Spinal cord (tissue), 9 donors: ENCODE measurements at regions not wholly inside any gene's neighbourhood (a gene's known extent, or its start where the extent isn't known, plus 50 kb on each side); places are given as distances from the start of the nearest gene placed in this dataset.

ENCODE experiments used
- DNase-seq, 6 donors: peaks; one replicate each; pipeline versions ENCODE4 v3.0.0 to v3.0.0-alpha.2; 2013 to 2015; ENCODE audit warnings: low spot score in 6 of 6, low read depth in 4 of 6
- H3K27ac ChIP-seq: one replicate; pipeline ENCODE4 v1.5.1; 2013; ENCODE audit warnings: low read depth, low read length, control low read depth
- H3K27me3 ChIP-seq: one replicate; pipeline ENCODE4 v1.6.1; 2013; ENCODE audit warnings: low read length; ENCODE audit not compliant: control insufficient read depth, insufficient read depth
- H3K36me3 ChIP-seq: one replicate; pipeline ENCODE4 v1.6.1; 2013; ENCODE audit warnings: low read length; ENCODE audit not compliant: control insufficient read depth, insufficient read depth
- H3K4me1 ChIP-seq: one replicate; pipeline ENCODE4 v1.6.1; 2013; ENCODE audit warnings: low read length; ENCODE audit not compliant: control insufficient read depth, insufficient read depth
- H3K4me3 ChIP-seq: one replicate; pipeline ENCODE4 v1.5.1; 2013; ENCODE audit warnings: low read depth, low read length, control low read depth
- H3K9me3 ChIP-seq: one replicate; pipeline ENCODE4 v1.6.1; 2013; ENCODE audit warnings: low read length; ENCODE audit not compliant: control insufficient read depth, insufficient read depth
- WGBS: methylation state at CpG from one replicate; pipeline ENCODE4 v1.1.5; 2013; ENCODE audit warnings: missing lambda C conversion rate; ENCODE audit not compliant: insufficient coverage; 5-methylcytosine and 5-hydroxymethylcytosine counted together
- donor health status: healthy.

GRCh38 chr12:92467886-92468285 lies 234.9 kb upstream of the PLEKHG7 start:
- H3K4me1 ChIP-seq, result peaks cover 4% of the 10 kb centered on the region
- WGBS, result 83% methylated on average over 1 of the region's 1 CpG
- no peaks in the 10 kb centered on the region for H3K9me3 ChIP-seq
- no peaks in the 10 kb centered on the region for H3K36me3 ChIP-seq
- no peak overlapping the region for H3K27ac ChIP-seq
- no peak overlapping the region for H3K4me3 ChIP-seq
- no peak for DNase-seq
- H3K27me3 ChIP-seq, result no peaks in the 10 kb centered on the region

DNA sequence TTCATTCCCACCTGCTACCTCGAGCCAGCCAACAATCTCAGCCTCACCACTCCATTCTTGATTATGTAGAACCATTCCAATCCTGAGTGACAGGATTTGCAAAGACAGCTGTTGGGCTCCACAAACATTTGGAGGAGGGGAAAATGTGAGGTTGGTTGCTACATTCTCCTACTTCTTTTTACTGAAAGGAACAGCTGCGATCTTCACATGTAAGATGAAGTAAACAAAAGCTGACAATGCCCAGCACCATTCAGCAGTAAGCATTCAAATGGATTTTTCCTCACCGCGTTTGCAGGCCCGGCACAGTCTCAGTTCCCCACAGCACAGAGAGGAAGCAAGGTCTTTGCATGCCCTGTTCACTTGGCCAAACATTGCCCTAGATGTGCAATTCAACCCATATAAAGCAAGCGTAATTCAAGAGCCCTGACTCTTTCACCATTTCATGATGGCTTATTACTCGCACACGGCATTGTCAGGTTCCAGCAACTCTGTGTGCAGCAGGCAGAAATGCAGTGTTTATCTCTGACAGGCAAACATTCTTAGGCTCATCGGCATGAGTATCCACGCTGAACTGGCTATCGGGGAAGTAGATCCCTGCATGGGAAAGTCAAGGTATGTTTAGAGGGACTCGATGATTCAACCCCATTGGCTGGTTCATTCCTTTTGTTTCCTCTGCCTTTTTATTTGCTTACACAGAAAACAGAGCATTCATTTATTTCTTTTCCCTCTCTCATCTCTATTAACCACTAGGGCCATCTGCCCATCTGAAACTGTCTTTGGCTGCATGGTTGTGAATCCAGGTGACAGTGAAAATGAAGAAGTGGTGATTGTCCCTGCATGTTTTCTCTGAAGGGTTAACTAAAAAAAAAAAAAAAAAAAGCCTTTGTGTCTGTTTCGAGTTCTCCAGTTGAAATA lies 236.1 kb upstream of the PLEKHG7 start:
- H3K4me3 ChIP-seq, result no peak overlapping the region
- H3K27me3 ChIP-seq, result no peaks in the 10 kb centered on the region
- no peaks in the 10 kb centered on the region for H3K9me3 ChIP-seq
- H3K27ac ChIP-seq, result no peak overlapping the region
- no peaks in the 10 kb centered on the region for H3K36me3 ChIP-seq
- H3K4me1 ChIP-seq, result peaks cover 4% of the 10 kb centered on the region
- WGBS, result 18% methylated on average over 12 of the region's 13 CpGs
- peak; percentile 24 to 87 (median 42) for DNase-seq

- no peak for DNase-seq
- Histone ChIP-seq H3K27ac (no peak overlapping the region), H3K9me3 (no peaks in the 10 kb centered on the region), H3K36me3 (no peaks in the 10 kb centered on the region), H3K4me1 (peaks cover 4% of the 10 kb centered on the region), H3K4me3 (no peak overlapping the region), H3K27me3 (no peaks in the 10 kb centered on the region)
- 100% methylated on average over 4 of the region's 9 CpGs for WGBS
These were observed 236.9 kb upstream of the PLEKHG7 start for GRCh38 chr12:92465786-92466295.

GRCh38 chr12:92464911-92465310 lies 237.9 kb upstream of the PLEKHG7 start:
- Histone ChIP-seq H3K9me3 (no peaks in the 10 kb centered on the region), H3K4me1 (peaks cover 4% of the 10 kb centered on the region), H3K4me3 (no peak overlapping the region), H3K36me3 (no peaks in the 10 kb centered on the region), H3K27ac (no peak overlapping the region), H3K27me3 (no peaks in the 10 kb centered on the region)
- WGBS, result no CpG with 5 or more reads among the region's 3 CpGs
- DNase-seq, result no peak

DNA sequence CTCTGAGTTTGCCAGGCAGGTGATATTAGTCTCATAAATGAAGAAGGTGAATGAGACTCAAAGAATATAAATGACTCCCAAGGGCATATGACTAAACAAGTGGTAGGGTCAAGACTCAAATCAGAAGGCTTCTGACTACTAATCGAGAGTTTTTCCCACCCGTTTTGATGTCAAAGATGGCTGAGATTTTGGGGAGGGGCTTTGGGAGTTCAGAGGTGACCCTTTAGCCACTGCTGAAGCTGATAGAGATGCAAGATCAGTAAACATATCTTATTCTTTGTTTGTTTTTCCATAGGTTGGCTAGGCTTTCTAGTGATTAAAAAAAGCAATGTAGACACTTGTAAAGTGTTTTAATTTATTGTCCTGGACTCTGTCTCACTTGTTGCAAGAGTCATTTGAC lies 239.6 kb upstream of the PLEKHG7 start:
- no peak for DNase-seq
- H3K9me3 ChIP-seq, result no peaks in the 10 kb centered on the region
- H3K4me3 ChIP-seq, result no peak overlapping the region
- no peak overlapping the region for H3K27ac ChIP-seq
- peaks cover 4% of the 10 kb centered on the region for H3K4me1 ChIP-seq
- H3K27me3 ChIP-seq, result no peaks in the 10 kb centered on the region
- WGBS, result no CpG with 5 or more reads among the region's 2 CpGs
- no peaks in the 10 kb centered on the region for H3K36me3 ChIP-seq

- Histone ChIP-seq H3K4me3 (no peak overlapping the region), H3K36me3 (no peaks in the 10 kb centered on the region), H3K4me1 (peaks cover 4% of the 10 kb centered on the region), H3K9me3 (no peaks in the 10 kb centered on the region), H3K27me3 (no peaks in the 10 kb centered on the region), H3K27ac (no peak overlapping the region)
- no peak for DNase-seq
- no CpG with 5 or more reads among the region's 1 CpG for WGBS
These were observed 240.3 kb upstream of the PLEKHG7 start for GRCh38 chr12:92462527-92462926.

- H3K9me3 ChIP-seq, result no peaks in the 10 kb centered on the region
- WGBS, result no CpG with 5 or more reads among the region's 3 CpGs
- H3K27ac ChIP-seq, result no peak overlapping the region
- H3K27me3 ChIP-seq, result no peaks in the 10 kb centered on the region
- H3K4me1 ChIP-seq, result peaks cover 4% of the 10 kb centered on the region
- no peak overlapping the region for H3K4me3 ChIP-seq
- no peaks in the 10 kb centered on the region for H3K36me3 ChIP-seq
- DNase-seq, result no peak
These were observed 240.7 kb upstream of the PLEKHG7 start for GRCh38 chr12:92462049-92462448.

DNA sequence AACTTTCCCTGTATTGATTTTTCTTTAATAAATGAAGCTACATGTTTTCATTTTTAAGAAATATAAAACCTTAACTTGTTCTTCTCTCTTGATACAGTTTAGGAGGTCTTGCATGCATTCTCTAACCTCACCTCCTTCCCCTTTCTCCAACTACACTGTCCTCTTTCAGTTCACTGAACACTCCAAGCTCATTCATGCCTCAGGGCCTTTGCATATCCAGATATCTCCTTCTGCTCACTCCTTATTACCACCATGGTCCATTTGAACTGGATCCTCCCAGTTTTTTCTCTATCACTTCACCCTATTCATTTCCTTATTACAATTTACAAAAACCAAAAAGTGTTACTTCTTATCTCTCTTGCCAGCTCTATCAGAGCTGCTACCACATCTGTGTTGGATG lies 242.9 kb upstream of the PLEKHG7 start:
- Histone ChIP-seq H3K4me3 (no peak overlapping the region), H3K36me3 (no peaks in the 10 kb centered on the region), H3K9me3 (no peaks in the 10 kb centered on the region), H3K27ac (no peak overlapping the region), H3K27me3 (no peaks in the 10 kb centered on the region), H3K4me1 (no peaks in the 10 kb centered on the region)
- DNase-seq, result no peak

- WGBS, result no CpG with 5 or more reads among the region's 4 CpGs
- DNase-seq, result no peak
- H3K9me3 ChIP-seq, result no peaks in the 10 kb centered on the region
These were observed 243.8 kb upstream of the PLEKHG7 start for GRCh38 chr12:92458996-92459395.

More at GRCh38 chr12:92458996-92459395, 243.8 kb upstream of the PLEKHG7 start:
- Histone ChIP-seq H3K27ac (no peak overlapping the region), H3K27me3 (no peaks in the 10 kb centered on the region), H3K4me1 (no peaks in the 10 kb centered on the region), H3K4me3 (no peak overlapping the region), H3K36me3 (no peaks in the 10 kb centered on the region)
